Peyer's patch (tissue), 4 donors: ENCODE measurements at regions not wholly inside any gene's neighbourhood (a gene's known extent, or its start where the extent isn't known, plus 50 kb on each side); places are given as distances from the start of the nearest gene placed in this dataset.

Experiments used
- DNase-seq, 3 donors: peaks; one replicate each; pipeline ENCODE4 v3.0.0-alpha.2; 2017 to 2019
- H3K27ac ChIP-seq, 4 donors: fragments of 200-600 bp; sonication (generic); one replicate each; pipeline ENCODE4 v1.5.1; 2016 to 2019
- H3K27me3 ChIP-seq, 2 donors: fragments of 200-600 bp; sonication (generic); one replicate each; pipeline ENCODE4 v1.5.1; 2019
- H3K36me3 ChIP-seq, 3 donors: fragments of 200-600 bp; sonication (generic); one replicate each; pipeline ENCODE4 v1.5.1; 2016 to 2019
- H3K4me1 ChIP-seq, 4 donors: fragments of 200-600 bp; sonication (generic); one replicate each; pipeline ENCODE4 v1.5.1; 2016 to 2019
- H3K4me3 ChIP-seq, 4 donors: fragments of 200-600 bp; sonication (generic); 1 replicate in 3 of 4; 2 replicates in 1 of 4; pipeline ENCODE4 v1.5.1; 2016 to 2019; ENCODE audit warnings: mild to moderate bottlenecking in 1 of 4
- H3K9me3 ChIP-seq, 4 donors: fragments of 200-600 bp; sonication (generic); one replicate each; pipeline ENCODE4 v1.5.1; 2016 to 2019; ENCODE audit warnings: mild to moderate bottlenecking in 1 of 4
- POLR2A ChIP-seq, 2 donors: fragments of 450-650 bp; IDR thresholded peaks; one replicate each; pipeline ENCODE4 v1.5.1; 2017; ENCODE audit warnings: antibody characterized with exemption in 2 of 2, mild to moderate bottlenecking in 2 of 2, moderate library complexity in 2 of 2
- TF ChIP-seq, protein P1 (sequence below), 6 experiments: fragments of 450-650 bp in 4 of 6; fragments of 200-600 bp in 2 of 6; sonication (generic) in 1 of 6; IDR thresholded peaks; one replicate each; pipeline ENCODE4 v1.5.1; 2017 to 2019; ENCODE audit warnings: antibody characterized with exemption in 6 of 6, mild to moderate bottlenecking in 3 of 6, moderate library complexity in 1 of 6

DNA sequence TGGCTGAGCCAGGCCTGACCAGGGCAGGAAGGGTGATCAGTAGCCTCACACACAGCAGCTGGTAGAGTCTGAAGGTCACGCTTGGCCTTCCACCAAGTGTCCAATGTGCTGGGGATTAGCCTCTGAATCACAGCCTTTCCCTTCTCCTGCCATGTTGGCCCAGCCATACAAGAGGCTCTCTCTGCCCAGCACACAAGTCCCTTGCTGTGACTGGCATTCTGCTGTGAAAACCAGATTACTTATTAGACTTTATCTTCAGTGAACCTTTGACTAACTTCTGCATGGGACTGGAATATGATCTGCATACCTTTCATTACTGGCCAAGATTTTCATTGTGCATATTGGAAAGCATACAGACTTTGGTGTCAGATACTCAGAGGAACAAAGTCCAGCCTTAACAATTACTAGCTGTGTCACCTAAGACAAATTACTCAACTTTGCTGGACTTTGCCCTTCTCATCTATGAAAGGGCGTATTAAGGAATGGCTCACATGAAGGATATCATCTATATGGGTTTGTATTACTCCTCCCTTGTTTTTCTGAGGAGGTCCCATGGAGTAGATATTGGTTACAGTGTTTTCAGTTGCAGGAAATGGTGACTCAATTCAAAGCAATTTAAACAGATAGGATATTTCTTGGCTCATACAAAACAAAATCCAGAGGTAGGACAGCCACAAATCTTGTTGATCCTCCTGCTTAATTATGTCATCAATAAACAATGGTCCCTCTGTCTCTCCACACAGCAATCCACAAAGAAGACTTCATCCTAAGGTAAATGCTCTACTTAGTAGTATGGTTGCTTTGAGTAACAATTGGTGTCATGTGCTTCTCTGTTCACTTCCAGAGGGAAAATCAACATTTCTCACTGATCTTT lies 99.6 kb downstream of the DYRK2 start:
- DNase-seq: peak in 2 of 3 donors; percentile 83 to 85
- Histone ChIP-seq H3K27me3 (no peaks in the 10 kb centered on the region), H3K4me1 (peaks cover 0 to 17% (median 0%) of the 10 kb centered on the region in 4 donors), H3K27ac (peak overlapping the region in 3 of 4 donors; percentile 48 to 89 (median 75)), H3K4me3 (no peak overlapping the region), H3K36me3 (no peaks in the 10 kb centered on the region), H3K9me3 (no peaks in the 10 kb centered on the region)
- TF ChIP-seq, protein P1, sequence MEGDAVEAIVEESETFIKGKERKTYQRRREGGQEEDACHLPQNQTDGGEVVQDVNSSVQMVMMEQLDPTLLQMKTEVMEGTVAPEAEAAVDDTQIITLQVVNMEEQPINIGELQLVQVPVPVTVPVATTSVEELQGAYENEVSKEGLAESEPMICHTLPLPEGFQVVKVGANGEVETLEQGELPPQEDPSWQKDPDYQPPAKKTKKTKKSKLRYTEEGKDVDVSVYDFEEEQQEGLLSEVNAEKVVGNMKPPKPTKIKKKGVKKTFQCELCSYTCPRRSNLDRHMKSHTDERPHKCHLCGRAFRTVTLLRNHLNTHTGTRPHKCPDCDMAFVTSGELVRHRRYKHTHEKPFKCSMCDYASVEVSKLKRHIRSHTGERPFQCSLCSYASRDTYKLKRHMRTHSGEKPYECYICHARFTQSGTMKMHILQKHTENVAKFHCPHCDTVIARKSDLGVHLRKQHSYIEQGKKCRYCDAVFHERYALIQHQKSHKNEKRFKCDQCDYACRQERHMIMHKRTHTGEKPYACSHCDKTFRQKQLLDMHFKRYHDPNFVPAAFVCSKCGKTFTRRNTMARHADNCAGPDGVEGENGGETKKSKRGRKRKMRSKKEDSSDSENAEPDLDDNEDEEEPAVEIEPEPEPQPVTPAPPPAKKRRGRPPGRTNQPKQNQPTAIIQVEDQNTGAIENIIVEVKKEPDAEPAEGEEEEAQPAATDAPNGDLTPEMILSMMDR (IDR thresholded peaks at IDR 0.05): peak in 3 of 6 experiments; percentile 33 to 45 (median 40)
- TF ChIP-seq POLR2A (IDR thresholded peaks at IDR 0.05): peak; percentile 23 to 52

DNA sequence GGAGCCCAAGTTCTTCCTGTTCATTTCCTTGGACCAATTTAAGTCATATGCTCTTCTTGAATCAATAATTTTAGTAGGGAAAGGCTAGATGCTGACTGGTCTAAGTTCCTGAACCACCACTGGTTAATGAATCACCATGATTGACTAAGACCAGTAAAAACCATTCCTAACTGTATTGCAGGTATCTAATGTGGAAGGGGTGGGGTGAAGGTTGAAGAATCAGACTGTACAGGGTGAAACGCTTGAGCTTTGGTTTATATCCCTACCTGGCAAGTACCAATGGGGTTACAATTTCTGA lies 100.1 kb downstream of the DYRK2 start:
- DNase-seq: no peak
- Histone ChIP-seq H3K4me3 (no peak overlapping the region), H3K9me3 (no peaks in the 10 kb centered on the region), H3K27ac (peak overlapping the region in 3 of 4 donors; percentile 48 to 89 (median 75)), H3K27me3 (no peaks in the 10 kb centered on the region), H3K36me3 (no peaks in the 10 kb centered on the region), H3K4me1 (peaks cover 0 to 17% (median 0%) of the 10 kb centered on the region in 4 donors)
- TF ChIP-seq, protein P1 (IDR thresholded peaks at IDR 0.05): no peak
- TF ChIP-seq POLR2A (IDR thresholded peaks at IDR 0.05): no peak

DNA sequence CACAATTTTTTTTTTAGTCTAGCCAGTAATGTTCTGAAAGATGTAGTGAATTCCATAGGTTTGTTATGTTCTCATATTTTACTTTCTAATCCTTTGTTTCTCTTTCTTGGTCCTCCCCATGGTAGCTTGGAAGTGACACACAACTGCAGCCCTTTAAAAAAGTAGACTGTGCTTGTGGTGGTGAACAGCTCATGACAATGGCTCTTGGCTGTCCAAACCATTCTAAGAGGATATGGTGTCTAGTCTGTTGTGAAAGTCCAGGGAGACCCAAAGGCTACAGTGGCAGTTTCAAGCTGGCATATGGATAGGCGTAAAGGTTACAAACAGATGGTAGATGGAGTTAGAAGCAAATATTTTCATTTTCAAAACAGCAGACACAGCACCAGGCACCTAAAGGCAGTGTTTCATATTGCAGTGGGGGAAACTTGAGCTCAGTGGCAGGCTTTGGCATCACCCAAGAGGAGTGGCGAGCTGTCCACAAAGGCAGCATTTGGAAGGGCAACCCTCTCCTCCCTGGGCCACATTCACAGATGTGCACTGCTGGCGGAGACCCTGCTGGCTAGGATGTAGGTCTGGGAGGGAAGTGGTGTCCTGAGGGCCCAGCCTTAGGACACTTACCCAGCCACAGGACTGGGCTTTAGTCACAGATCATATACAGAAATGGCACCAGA lies 102.1 kb downstream of the DYRK2 start:
- no peaks in the 10 kb centered on the region for H3K27me3 ChIP-seq
- no peak overlapping the region for H3K4me3 ChIP-seq
- no peak for DNase-seq
- no peak overlapping the region for H3K27ac ChIP-seq
- H3K9me3 ChIP-seq: no peaks in the 10 kb centered on the region
- peaks cover 0 to 17% (median 0%) of the 10 kb centered on the region in 4 donors for H3K4me1 ChIP-seq
- no peak for TF ChIP-seq POLR2A (IDR thresholded peaks at IDR 0.05)
- TF ChIP-seq, protein P1 (IDR thresholded peaks at IDR 0.05): no peak
- no peaks in the 10 kb centered on the region for H3K36me3 ChIP-seq

DNA sequence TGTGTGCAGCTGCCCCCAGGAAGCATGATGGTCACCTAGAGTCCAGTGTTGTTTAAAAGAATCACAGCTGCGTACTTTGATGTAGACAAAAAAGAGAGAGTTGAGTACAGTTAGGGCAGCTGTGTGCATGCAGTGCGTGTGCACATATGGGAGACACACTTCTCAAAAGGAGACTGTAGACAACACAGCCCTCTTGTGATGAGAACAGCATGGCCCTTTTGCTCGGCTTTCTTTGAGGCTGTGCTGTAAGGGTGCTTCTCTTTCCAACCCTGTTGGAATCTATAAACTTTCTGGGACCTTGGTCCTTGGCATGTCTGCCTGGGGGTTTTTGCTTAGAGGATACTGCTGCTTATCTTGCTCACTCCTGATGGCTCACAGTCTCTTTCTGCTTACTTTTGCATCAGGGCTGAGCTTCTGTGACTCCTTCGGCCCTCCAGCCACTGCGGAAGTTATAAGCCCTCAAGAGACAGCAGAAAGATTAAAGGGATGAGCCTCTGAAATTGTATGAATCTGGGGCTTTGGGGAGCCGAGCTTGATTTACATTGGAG lies 102.9 kb downstream of the DYRK2 start:
- Histone ChIP-seq H3K4me1 (peaks cover 0 to 17% (median 0%) of the 10 kb centered on the region in 4 donors), H3K36me3 (no peaks in the 10 kb centered on the region), H3K27me3 (no peaks in the 10 kb centered on the region), H3K4me3 (no peak overlapping the region), H3K27ac (no peak overlapping the region), H3K9me3 (no peaks in the 10 kb centered on the region)
- DNase-seq: no peak
- TF ChIP-seq POLR2A (IDR thresholded peaks at IDR 0.05): no peak

DNA sequence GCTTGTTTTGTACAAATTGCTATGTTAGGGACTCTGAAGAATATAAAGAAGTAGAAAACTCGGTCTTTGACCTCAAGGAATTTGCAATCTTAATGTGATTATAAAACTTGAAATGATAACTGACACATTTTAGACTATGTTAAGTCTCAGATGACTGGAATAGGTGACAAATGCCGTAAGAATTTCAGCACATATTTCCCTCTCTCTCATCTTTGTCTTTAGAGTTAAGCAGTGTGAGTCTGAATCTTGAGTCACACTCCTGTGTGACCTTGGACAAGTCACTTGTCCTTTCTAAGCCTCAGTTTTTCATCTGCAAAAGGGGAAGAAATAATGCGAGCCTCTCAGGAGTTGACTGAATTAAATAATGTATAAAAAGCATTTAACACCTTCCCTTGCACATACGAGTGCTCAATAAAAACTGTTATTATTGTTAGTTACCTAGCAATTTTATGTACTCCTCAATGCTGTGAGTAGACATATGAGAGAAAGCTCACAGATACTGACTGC lies 103.7 kb downstream of the DYRK2 start:
- no peak for DNase-seq
- H3K4me3 ChIP-seq: no peak overlapping the region
- peaks cover 0 to 15% (median 0%) of the 10 kb centered on the region in 4 donors for H3K4me1 ChIP-seq
- H3K27ac ChIP-seq: no peak overlapping the region
- no peaks in the 10 kb centered on the region for H3K9me3 ChIP-seq
- H3K36me3 ChIP-seq: no peaks in the 10 kb centered on the region
- TF ChIP-seq, protein P1 (IDR thresholded peaks at IDR 0.05): no peak
- TF ChIP-seq POLR2A (IDR thresholded peaks at IDR 0.05): no peak
- H3K27me3 ChIP-seq: no peaks in the 10 kb centered on the region
